ENCODE measurements at regions not wholly inside any gene's neighbourhood (a gene's known extent, or its start where the extent isn't known, plus 50 kb on each side); places are given as distances from the start of the nearest gene placed in this dataset.

DNA sequence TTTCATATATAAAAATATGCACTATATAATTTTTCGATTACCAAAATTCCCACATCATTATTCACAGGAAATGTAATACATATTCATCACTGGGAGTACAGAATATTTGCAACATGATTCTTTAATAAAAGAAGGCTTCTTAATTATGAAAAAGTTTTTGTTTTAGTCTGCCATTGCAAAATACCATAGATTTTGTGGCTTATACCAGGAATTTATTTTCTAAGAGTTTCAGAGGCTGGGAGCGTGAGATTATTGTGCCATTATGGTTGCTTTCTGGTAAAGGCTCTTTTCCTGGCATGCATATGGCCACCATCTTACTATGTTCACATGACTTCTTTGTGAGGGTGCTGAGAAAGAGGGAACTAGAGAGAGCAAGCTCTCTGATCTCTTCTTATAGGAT, 306.9 kb upstream of the ADGRB3 start:
- TF ChIP-seq TAF1 (IDR thresholded peaks at IDR 0.05; ENCODE audit: borderline replicate concordance, insufficient read depth, low read length) (no peak), SIN3A (IDR thresholded peaks at IDR 0.05; ENCODE audit: borderline replicate concordance, insufficient read depth, low read length) (no peak), POLR2AphosphoS5 (IDR thresholded peaks at IDR 0.05; ENCODE audit: low read depth, low read length) (no peak)
- TF ChIP-seq, protein P1, sequence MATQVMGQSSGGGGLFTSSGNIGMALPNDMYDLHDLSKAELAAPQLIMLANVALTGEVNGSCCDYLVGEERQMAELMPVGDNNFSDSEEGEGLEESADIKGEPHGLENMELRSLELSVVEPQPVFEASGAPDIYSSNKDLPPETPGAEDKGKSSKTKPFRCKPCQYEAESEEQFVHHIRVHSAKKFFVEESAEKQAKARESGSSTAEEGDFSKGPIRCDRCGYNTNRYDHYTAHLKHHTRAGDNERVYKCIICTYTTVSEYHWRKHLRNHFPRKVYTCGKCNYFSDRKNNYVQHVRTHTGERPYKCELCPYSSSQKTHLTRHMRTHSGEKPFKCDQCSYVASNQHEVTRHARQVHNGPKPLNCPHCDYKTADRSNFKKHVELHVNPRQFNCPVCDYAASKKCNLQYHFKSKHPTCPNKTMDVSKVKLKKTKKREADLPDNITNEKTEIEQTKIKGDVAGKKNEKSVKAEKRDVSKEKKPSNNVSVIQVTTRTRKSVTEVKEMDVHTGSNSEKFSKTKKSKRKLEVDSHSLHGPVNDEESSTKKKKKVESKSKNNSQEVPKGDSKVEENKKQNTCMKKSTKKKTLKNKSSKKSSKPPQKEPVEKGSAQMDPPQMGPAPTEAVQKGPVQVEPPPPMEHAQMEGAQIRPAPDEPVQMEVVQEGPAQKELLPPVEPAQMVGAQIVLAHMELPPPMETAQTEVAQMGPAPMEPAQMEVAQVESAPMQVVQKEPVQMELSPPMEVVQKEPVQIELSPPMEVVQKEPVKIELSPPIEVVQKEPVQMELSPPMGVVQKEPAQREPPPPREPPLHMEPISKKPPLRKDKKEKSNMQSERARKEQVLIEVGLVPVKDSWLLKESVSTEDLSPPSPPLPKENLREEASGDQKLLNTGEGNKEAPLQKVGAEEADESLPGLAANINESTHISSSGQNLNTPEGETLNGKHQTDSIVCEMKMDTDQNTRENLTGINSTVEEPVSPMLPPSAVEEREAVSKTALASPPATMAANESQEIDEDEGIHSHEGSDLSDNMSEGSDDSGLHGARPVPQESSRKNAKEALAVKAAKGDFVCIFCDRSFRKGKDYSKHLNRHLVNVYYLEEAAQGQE (IDR thresholded peaks at IDR 0.05; ENCODE audit: insufficient read depth in 1 of 2, low read depth in 2 of 2, low read length in 2 of 2), result no peak
